HUDEP-2 (cell line): ENCODE measurements at regions not wholly inside any gene's neighbourhood (a gene's known extent, or its start where the extent isn't known, plus 50 kb on each side); places are given as distances from the start of the nearest gene placed in this dataset.
A peak's percentile ranks its signal among the peaks of the same experiment; 100 is the strongest.
"Not testable (repeated sequence)": the region's sequence is repeated elsewhere in the genome, so short reads cannot be mapped to it uniquely, and the experiment has no call there.

Experiments
- DNase-seq, 76 experiments: peaks; one replicate each; lab custom pipeline; 2025; ENCODE audit not compliant: unreplicated experiment in 76 of 76; lab: John Stamatoyannopoulos, UW

DNA sequence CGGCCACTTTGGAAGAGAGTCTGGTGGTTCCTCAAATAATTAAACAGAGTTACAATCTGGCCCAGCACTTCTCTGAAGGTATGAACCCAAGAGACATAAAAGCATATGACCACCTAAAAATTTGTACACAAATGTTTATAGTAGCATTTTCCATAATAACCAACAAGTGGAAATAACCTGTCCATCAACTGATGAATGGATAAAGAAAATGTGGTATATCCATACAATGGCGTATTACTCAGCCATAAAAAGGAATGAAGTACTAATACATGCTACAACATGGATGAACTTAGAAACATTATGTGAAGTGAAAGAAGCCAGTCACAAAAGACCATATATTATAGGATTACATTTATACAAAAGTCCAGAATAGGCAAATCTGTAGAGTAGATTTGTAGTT lies 76.0 kb upstream of the RGPD5 start:
- no peak for DNase-seq

DNA sequence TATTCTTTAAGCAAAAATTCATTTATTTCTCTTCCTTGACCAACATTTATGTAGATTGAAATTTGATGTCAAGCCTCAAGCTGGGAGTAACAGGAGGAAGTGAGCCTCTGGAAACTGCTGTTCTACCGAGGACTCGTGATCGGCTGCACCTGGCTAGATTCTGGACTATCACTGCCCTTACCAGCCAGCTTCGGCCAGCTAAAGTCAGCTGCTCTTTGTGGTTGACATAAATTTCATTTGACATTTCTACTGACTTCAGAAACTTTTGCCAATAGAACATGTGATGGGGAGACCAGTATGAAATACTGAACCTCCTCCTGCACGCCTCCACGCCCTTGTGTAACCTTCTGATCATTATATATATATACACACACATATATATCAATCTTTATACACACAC lies 74.2 kb upstream of the RGPD5 start:
- DNase-seq = no peak

DNA sequence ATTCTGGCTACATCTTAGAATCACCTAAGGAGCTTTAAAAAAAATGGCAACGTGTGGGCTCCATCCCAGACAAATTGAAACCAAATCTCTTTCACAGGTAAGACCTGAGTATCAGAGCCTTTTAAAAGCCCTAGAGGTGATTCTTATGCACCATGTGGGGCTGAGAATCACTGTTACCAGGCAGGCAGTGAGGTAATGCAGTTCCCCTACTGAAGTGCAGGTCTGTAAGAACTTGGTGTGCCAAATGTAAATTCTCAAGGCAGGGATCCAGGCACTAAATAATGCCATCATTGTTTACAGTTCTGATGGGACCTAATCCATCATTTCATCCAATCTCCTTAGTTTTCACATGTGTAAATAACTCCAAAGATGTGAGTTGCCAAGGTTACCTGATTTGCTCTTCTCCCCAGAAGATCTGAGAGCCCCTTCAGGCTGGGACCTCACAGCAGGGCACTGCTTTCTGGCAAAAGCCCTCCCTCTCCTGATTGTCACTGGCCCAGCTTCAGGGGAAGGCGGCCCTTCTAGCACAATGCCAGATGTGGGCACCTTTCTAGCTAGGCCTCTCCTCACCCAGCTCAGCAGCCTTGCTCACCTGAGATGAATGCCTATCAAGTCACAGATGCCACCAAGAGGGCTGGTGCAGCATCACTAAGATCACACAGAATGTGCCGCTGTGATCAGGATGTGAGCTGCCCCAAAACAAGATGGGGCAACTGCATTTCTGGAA lies 73.6 kb upstream of the RGPD5 start:
- DNase-seq = no peak

DNA sequence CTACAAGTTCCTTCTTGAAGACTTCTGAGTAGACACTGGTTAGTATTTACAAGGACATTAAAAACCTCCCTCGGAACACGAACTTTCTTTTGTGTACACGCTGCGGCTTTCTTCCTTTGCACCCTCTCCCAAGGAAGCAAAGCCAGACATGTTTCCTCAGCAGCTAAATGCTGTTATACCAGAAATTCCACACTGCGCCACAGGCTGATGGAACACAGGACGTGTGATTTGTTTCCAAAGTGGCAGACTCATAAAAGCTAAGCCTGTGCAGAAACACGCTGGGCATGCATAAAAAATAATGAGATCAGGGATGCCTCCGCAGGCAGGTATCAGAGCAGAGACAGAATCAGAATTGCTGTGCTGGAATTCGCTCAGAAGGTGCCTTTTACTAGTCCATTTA lies 73.0 kb upstream of the RGPD5 start:
- DNase-seq = no peak

DNA sequence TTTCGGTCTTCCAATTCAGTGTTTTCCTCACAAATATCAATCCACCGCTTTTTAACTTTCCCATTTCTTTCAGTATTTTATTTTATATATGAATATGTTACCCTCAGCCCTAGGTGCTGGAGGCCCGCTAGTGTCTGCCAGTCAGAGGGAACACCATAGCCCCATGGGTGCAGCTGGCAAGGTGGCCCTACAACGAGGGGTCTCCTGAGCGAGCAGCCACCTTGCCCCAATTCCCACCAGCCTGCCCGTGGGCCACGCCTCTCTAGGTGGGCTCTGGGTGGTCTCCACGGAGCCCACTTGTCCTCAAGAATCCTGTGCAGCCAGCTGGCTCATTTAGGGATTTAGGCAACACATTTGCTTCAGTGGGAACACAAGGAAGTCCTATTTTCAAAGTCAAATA lies 72.5 kb upstream of the RGPD5 start:
- DNase-seq = no peak

DNA sequence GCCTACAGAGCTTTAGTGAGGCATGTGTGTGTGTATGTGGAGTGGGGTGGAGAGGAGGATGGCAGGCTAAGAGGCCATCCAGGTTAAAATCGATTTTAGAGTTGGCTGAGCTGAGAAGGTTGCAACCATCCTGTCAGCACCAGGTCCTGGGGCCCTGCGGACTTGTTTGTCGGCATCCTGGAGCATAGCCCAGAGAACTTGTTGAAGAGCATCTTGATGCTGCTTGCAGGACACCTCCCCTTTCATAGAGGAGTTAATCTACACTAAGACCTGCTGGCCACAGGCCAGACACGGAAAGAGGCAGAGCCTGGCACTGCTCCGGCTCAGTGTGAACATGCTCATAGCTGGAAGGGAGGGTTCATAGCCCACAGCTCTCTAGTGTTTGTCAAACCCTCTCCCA lies 72.1 kb upstream of the RGPD5 start:
- no peak for DNase-seq

DNA sequence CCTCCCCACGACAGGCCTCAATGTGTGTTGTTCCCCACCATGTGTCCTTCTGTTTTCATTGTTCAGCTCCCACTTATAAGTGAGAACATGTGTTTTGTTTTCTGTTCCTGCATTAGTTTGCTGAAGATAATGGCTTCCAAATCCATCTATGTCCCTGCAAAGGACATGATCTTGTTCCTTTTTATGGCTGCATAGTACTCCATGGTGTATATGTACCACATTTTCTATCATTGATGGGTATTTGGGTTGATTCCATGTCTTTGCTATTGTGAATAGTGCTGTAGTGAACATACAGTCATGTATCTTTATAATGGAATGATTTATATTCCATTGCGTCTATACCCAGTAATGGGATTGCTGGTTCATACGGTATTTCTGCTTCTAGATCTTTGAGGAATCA lies 71.5 kb upstream of the RGPD5 start:
- DNase-seq = not testable (repeated sequence)

DNA sequence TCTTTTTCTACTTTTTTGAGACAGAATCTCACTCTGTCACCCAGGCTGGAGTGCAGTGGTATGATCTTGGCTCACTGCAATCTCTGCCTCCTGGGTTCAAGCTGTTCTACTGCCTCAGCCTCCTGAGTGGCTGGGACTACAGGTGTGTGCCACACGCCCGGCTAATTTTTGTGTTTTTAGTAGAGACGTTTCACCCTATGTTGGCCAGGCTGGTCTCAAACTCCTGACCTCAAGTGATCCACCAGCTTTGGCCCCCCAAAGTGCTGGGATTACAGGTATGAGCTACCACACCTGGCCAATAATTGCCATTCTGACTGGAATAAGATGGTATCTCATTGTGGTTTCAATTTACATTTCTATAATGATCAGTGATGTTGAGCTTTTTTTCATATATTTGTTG lies 71.0 kb upstream of the RGPD5 start:
- DNase-seq = not testable (repeated sequence)

DNA sequence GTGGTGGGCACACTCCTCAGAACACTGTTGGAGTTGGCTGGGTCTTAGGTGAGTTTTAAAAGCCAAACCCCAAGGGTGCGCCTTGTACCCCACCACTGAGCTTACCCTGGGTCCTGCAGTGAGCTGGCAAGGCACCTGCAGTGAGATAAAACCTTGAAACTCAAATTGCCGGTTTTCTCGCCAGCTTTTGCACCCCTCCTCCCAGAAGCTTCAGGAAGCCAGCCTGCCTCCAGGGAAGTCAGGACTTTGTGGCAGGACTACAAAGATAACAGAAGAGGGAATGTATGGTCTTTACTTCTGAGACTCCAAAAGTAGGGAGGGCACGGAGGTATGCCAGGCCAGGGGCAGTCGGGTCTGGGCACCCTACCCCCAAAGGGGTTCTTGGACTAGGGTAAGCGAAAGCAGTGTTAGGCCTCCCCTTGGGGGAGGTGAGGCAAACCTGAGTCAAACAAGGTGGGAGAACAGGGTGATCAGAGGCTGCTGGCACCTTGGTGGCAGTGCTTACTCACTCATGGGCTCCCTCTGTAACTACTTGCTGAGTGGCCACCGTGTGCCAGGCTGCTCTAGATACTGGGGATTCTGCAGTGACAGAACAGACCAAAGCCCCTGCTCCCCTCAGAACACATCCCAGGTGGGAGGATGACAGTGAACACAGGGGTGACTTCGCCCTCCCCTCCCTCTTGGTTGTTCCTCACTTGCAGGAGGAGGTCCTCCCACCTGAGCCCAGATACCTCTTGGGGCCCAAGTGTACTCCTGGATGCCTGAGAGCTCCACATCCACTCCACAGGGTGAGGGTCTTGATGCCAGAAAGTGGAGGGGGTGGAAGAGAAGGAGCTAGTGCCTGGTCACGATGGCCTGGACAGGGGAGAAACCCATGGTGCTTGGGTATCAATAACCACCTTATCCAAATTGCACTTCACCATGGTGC lies 69.3 kb upstream of the RGPD5 start:
- no peak for DNase-seq

DNA sequence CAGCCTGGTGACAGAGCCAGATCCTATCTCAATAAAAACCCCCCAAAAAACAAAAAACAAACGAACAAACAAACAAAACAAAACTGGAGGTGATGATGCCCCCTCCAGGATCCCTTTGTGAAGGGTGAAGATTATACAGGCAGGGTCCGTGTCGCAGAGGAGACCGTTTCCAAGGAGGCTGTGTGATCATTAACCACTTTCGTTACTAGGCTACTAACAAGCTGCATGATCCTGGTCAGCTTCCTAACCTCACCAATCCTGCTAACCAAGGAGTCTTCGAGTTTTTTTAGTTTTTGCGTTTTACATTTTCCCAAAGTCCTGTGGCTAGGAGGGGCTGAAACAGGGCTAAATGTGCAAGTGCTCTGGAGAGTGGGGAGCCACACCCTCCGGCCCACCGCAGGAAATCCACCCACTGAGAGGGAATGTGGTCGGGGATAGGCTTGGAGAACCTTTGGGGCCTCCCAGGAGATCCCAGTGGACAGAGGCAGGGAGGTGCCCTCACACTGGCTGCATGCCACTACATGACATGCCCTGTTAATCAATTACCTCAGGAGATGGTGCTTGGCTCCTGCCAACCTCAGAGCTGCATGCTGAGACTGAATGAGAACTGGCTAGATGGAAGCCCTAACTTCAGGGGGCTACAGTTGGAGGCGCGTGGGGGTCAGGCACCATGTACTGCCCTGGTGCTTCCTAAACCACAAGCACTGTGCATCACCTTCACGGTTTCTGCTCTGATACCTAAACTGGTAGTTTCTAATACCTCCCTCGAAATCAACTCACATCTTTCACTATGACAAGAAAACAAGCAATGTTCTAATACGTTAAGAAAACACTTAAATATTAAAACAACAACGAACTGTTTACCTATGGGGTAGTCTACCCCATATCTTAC lies 67.5 kb upstream of the RGPD5 start:
- no peak for DNase-seq

DNA sequence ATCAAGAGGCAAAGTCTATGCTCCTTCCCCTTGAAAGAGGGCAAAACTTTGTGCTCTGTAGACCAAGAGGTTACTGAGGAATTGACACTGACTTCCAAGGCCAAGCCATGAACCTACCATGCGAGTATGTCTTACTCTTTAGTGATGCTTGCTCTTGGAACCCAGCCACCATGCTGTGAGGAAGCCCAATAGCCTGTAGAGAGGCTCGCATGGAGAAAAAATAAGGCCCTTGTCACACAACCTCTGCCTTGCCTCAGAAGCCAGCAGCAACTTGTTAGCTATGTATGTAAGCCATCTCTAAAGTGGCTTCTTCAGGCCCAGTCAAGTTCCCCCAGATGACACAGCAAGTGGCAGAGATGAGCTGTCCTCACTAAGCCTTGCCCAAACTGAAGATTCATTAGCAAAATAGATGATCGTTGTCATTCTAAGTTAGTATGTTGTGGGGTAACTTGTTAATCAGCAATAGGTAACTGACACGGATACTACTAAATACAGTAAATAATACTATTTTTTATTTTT lies 66.1 kb upstream of the RGPD5 start:
- no peak for DNase-seq

DNA sequence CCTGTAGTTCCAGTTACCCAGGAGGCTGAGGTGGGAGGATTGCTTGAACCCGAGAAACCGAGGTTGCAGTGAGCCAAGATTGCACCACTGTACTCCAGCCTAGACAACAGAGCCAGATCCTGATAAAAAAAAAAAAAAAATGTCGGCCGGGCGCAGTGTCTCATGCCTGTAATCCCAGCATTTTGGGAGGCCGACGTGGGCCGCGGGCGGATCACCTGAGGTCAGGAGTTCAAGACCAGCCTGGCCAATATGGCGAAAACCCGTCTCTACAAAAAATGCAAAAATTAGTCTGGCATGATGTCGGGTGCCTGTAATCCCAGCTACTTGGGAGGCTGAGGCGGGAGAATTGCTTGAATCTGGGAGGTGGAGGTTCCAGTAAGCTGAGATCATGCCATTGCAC lies 60.4 kb upstream of the RGPD5 start:
- DNase-seq = not testable (repeated sequence)

DNA sequence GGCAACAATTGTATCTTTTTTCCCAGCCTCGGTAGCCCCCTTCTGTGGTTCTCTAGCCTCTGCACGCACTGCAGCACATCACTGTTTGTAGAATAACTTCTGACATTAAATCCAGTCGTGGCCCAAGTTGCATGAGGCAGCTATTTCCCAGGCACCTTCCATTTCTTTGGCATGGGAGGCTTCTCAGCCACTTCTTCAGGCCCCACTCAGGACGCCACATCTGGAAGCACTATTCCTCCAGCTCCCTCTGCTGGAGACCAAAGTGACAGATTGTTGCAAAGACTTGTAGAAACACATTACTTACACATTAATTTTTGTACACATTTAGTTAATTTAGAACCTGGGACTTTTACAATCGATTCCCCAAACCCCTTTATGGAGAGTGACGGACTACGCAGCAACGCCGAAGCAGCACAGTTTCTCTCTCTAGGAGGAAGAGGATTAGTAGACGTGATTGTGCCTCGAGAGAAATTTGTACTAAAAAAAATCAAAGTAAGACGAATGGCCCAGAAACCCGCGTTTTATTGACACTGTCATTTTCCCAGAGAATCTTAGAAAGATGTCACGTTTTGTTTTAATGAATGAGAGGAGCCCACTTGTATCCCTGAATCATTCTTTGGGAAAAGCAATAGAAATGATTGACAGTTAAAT lies 57.8 kb upstream of the RGPD5 start:
- DNase-seq = peak in 10 of 76 experiments; percentile 0 to 13 (median 2)
